ENCODE measurements at regions not wholly inside any gene's neighbourhood (a gene's known extent, or its start where the extent isn't known, plus 50 kb on each side); places are given as distances from the start of the nearest gene placed in this dataset.
"Not testable (repeated sequence)": the region's sequence is repeated elsewhere in the genome, so short reads cannot be mapped to it uniquely, and the experiment has no call there.

GRCh38 chr2:375270-375955 lies 87.5 kb upstream of the ALKAL2 start:
- peak; percentile 16 to 35 for DNase-seq

DNA sequence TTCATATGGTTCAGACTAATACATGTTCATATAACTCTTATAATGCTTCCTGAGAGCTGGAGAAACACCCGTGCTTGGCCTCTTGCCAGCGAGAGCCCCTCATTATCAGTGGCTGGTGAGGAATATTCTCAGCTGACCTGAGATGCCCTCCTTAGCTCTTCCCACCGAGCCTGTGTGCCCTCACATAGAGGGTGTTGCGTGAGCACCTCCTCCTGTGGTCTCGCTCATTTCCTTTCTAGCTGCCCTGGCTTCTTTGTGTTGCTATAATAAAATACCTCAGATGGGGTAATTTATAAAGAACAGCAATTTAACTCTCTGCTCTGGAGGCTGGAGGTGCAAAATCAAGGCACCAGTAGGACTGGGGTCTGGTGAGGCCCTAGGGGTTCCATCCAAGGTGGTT lies 80.5 kb upstream of the ALKAL2 start:
- DNase-seq = no peak

GRCh38 chr2:367246-367645 lies 79.4 kb upstream of the ALKAL2 start:
- no peak for DNase-seq

GRCh38 chr2:366706-367105 lies 78.8 kb upstream of the ALKAL2 start:
- DNase-seq = no peak

DNA sequence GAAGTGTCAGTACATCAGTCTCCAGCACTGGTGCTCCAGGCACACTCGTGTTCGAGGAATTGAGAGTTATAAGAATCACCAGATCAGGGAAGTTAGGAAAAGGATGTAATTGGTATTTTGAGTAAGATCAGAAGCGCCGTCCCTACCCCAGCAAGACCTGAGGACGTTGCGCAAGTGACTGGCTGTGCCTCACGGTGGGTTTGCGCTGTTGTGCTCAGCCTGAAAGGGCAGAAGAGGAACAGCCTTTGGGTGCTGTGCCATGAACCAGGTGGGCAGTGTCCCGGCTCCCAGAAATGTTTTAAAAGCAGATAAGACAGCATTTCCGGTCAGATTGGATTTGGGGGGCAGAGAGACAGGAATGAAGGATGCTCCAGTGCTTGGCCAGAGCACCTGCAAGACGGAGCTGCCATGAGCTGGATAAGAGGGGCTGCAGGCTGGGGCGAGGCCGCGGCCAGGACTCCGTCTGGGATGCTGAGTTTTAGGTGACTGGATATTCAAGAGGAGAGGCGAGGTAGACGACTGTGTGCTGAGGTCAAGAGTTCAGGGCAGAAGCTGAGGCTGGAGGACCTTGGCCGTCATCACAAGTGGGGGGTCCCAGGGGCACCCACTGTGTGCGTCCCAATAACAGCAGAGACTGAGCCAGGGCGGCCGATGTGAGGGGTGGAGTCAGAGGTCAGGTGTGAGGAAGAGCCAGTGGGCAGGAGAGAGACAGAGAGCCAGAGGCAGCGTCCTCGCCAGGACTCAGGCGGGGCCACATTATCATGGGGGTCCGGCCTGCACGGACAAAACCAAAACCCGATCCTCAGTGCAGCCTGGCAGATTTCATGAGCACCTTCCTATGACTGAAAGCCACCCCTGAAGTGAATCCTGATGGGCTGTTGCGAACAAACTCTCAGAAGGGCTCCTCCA lies 77.7 kb upstream of the ALKAL2 start:
- DNase-seq = no peak

GRCh38 chr2:363824-364470 lies 76.1 kb upstream of the ALKAL2 start:
- DNase-seq = no peak

GRCh38 chr2:362924-363323 lies 75.0 kb upstream of the ALKAL2 start:
- no peak for DNase-seq

- DNase-seq = no peak
Measured at GRCh38 chr2:360124-360523, 72.2 kb upstream of the ALKAL2 start.

- DNase-seq = no peak
Measured at GRCh38 chr2:359047-359446, 71.2 kb upstream of the ALKAL2 start.

DNA sequence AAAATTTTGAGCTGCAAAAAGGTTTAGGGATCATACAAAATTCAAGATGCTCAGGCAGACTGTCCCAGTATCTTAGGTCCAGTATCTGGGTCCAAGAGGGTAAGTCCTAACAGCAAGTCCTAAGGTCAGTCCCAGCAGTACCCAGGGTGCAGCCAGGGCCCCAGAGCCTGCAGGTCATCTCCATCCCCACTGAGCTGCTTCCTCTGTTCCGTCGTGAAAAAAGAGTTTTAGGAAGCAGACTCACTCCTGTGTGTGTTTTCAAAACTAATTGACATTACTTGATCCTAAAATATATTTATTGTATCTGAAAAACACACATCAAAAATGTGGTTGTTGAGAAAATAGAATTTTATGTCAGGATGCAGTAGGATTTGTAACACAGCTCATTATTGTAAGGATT lies 69.9 kb upstream of the ALKAL2 start:
- no peak for DNase-seq

GRCh38 chr2:356304-356703 lies 68.4 kb upstream of the ALKAL2 start:
- not testable (repeated sequence) for DNase-seq

DNA sequence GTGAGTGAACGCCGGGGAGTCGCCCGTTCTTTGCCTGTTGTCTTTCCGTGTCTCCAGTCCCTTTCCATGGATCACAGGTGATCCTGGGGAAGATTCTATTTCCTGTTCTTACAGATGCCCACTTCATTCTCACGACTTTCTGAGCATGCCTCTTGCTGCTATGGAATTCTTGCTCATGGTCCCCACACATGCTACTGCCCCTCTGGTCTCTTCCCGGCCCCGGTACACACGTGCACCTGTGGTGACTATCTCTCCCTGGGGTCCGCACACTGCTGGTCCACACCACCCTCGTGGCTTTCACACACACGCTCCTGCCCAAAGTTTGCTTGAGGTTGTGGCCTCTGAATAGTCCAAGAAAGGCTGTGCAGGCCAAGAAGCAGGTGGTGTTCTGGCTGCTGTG lies 67.9 kb upstream of the ALKAL2 start:
- no peak for DNase-seq

DNA sequence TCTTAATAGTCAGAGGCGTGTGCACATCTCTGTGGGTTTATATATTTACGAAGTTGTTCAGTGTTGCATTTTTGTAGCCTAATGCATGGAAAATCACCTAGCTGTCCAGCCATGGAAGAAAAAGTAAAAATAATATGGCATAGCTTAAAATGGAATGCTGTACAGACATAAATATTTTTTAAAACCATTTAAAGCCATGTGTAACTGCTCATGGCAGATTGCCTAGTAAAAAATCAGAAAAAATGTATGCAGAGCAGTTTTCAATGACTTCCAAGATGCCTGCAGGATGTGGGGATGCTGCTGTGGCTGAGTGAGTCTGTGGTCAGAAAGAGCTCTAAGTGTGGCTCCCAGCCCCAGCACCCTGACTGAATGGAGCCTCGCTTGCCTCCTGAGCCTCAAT lies 64.8 kb upstream of the ALKAL2 start:
- DNase-seq = no peak

- DNase-seq = no peak
Measured at GRCh38 chr2:349390-349789, 61.5 kb upstream of the ALKAL2 start.

GRCh38 chr2:348361-348916 lies 60.5 kb upstream of the ALKAL2 start:
- DNase-seq = no peak

- no peak for DNase-seq
Measured at GRCh38 chr2:344811-345210, 56.9 kb upstream of the ALKAL2 start.

GRCh38 chr2:343355-343754 lies 55.5 kb upstream of the ALKAL2 start:
- DNase-seq = no peak

- no peak for DNase-seq
Measured at GRCh38 chr2:341912-342311, 54.0 kb upstream of the ALKAL2 start.

- no peak for DNase-seq
Measured at GRCh38 chr2:341017-341542, 53.2 kb upstream of the ALKAL2 start.

Data from hippocampal formation (tissue), 2 donors.